ENCODE measurements at regions not wholly inside any gene's neighbourhood (a gene's known extent, or its start where the extent isn't known, plus 50 kb on each side); places are given as distances from the start of the nearest gene placed in this dataset.

- TF ChIP-seq MYNN (tag by site-specific recombination; IDR thresholded peaks at IDR 0.05; ENCODE audit: borderline replicate concordance) (no peak), ZNF274 (IDR thresholded peaks at IDR 0.05; ENCODE audit: low read length) (no peak), ZNF274 (tag by site-specific recombination; IDR thresholded peaks at IDR 0.05; ENCODE audit: borderline replicate concordance) (no peak), SALL2 (tag by site-specific recombination; IDR thresholded peaks at IDR 0.05; ENCODE audit: borderline replicate concordance) (no peak), CTCF (tag by site-specific recombination; IDR thresholded peaks at IDR 0.05) (no peak), ZNF658 (tag by site-specific recombination; IDR thresholded peaks at IDR 0.05) (no peak), TCF7L2 (IDR thresholded peaks at IDR 0.05; ENCODE audit: borderline replicate concordance, low read depth, low read length) (no peak), ZNF677 (tag by site-specific recombination; IDR thresholded peaks at IDR 0.05) (no peak), ZNF664 (tag by site-specific recombination; IDR thresholded peaks at IDR 0.05) (no peak), ZNF629 (tag by site-specific recombination; IDR thresholded peaks at IDR 0.05) (no peak)
Observed at GRCh38 chr4:81282131-81282530, 67.1 kb upstream of the PRKG2 start.

Measured in HEK293 (cell line).